ENCODE measurements at regions not wholly inside any gene's neighbourhood (a gene's known extent, or its start where the extent isn't known, plus 50 kb on each side); places are given as distances from the start of the nearest gene placed in this dataset.

GRCh38 chr18:51821610-51822009 lies 518.4 kb upstream of the DCC start:
- no peak for DNase-seq (ENCODE audit: low read depth in 2 of 2)

- no peak for DNase-seq (ENCODE audit: low read depth in 2 of 2)
Observed at GRCh38 chr18:51824746-51825145, 515.3 kb upstream of the DCC start.

GRCh38 chr18:51833850-51834249 lies 506.1 kb upstream of the DCC start:
- no peak for DNase-seq (ENCODE audit: low read depth in 2 of 2)

GRCh38 chr18:51848702-51849101 lies 491.3 kb upstream of the DCC start:
- DNase-seq (ENCODE audit: low read depth in 2 of 2): no peak

- DNase-seq (ENCODE audit: low read depth in 2 of 2): no peak
Observed at GRCh38 chr18:51852681-51853080, 487.3 kb upstream of the DCC start.

- no peak for DNase-seq (ENCODE audit: low read depth in 2 of 2)
Observed at GRCh38 chr18:51857989-51858388, 482.0 kb upstream of the DCC start.

- DNase-seq (ENCODE audit: low read depth in 2 of 2): no peak
Observed at GRCh38 chr18:51861046-51861445, 479.0 kb upstream of the DCC start.

- no peak for DNase-seq (ENCODE audit: low read depth in 2 of 2)
Observed at GRCh38 chr18:51862051-51862715, 477.8 kb upstream of the DCC start.

- DNase-seq (ENCODE audit: low read depth in 2 of 2): no peak
Observed at GRCh38 chr18:51864219-51864965, 475.6 kb upstream of the DCC start.

GRCh38 chr18:51865538-51865937 lies 474.5 kb upstream of the DCC start:
- no peak for DNase-seq (ENCODE audit: low read depth in 2 of 2)

GRCh38 chr18:51867767-51868166 lies 472.2 kb upstream of the DCC start:
- DNase-seq (ENCODE audit: low read depth in 2 of 2): no peak

GRCh38 chr18:51878724-51879123 lies 461.3 kb upstream of the DCC start:
- no peak for DNase-seq (ENCODE audit: low read depth in 2 of 2)

- DNase-seq (ENCODE audit: low read depth in 2 of 2): no peak
Observed at GRCh38 chr18:51879329-51879728, 460.7 kb upstream of the DCC start.

GRCh38 chr18:51881394-51881793 lies 458.6 kb upstream of the DCC start:
- no peak for DNase-seq (ENCODE audit: low read depth in 2 of 2)

GRCh38 chr18:51884039-51884438 lies 456.0 kb upstream of the DCC start:
- no peak for DNase-seq (ENCODE audit: low read depth in 2 of 2)

GRCh38 chr18:51890762-51891161 lies 449.2 kb upstream of the DCC start:
- DNase-seq (ENCODE audit: low read depth in 2 of 2): no peak

GRCh38 chr18:51891876-51892275 lies 448.1 kb upstream of the DCC start:
- DNase-seq (ENCODE audit: low read depth in 2 of 2): no peak

GRCh38 chr18:51897884-51898283 lies 442.1 kb upstream of the DCC start:
- DNase-seq (ENCODE audit: low read depth in 2 of 2): no peak

- no peak for DNase-seq (ENCODE audit: low read depth in 2 of 2)
Observed at GRCh38 chr18:51907687-51908597, 432.1 kb upstream of the DCC start.

GRCh38 chr18:51908598-51908944 lies 431.4 kb upstream of the DCC start:
- DNase-seq (ENCODE audit: low read depth in 2 of 2): no peak

GRCh38 chr18:51911584-51911983 lies 428.4 kb upstream of the DCC start:
- DNase-seq (ENCODE audit: low read depth in 2 of 2): no peak

GRCh38 chr18:51912381-51912780 lies 427.6 kb upstream of the DCC start:
- no peak for DNase-seq (ENCODE audit: low read depth in 2 of 2)

GRCh38 chr18:51915176-51915575 lies 424.8 kb upstream of the DCC start:
- no peak for DNase-seq (ENCODE audit: low read depth in 2 of 2)

Data from stimulated activated CD4-positive, alpha-beta T cell treated with anti-CD3 and anti-CD28 coated beads, Interleukin-15, amount 100 ng/mL, for 48 hours (primary cell).